ENCODE measurements at regions not wholly inside any gene's neighbourhood (a gene's known extent, or its start where the extent isn't known, plus 50 kb on each side); places are given as distances from the start of the nearest gene placed in this dataset.

DNA sequence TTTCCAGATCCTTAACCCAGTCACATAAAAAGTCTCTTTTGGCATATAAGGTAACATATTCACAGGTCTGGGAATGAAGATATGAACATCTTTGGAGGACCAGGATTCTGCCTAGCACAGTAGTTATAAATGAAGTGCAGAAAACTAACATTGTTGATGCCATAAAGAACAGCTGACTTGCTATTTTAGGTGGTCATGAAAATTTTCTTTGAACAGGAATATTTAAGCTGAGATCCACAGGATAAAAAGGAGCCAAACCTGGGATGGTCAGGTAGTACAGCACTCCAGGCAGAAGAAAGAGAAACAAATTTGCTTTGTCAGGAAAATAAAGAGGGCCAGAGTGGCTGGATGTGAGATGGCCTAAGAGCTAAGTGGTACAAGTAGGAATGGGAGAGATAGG, 80.0 kb downstream of the CENPW start:
- DNase-seq (ENCODE audit: low read depth, low spot score), result no peak

DNA sequence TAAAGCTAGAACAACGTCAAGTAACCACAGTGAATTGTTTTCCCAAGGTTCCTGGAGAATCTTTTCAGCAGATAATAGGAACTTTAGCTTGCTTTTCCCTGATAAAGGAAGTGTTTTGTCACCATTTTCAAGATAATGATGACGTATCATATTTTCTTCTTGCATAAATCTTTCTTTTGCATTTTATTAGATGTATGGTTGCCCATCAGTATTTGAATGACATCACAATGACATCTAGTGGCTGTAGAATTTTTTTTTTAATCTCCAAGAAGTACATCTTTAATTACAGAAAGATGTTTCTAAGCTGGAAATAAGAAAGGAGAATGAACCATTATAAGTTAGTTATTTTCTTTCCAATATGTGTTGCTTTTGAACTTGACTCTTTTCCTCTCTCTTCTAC, 83.0 kb downstream of the CENPW start:
- DNase-seq (ENCODE audit: low read depth, low spot score), result no peak

- DNase-seq (ENCODE audit: low read depth, low spot score), result no peak
Measured at GRCh38 chr6:126427713-126428112, 87.8 kb downstream of the CENPW start.

GRCh38 chr6:126429866-126430265, 90.0 kb downstream of the CENPW start:
- no peak for DNase-seq (ENCODE audit: low read depth, low spot score)

GRCh38 chr6:126432564-126432963, 92.6 kb downstream of the CENPW start:
- no peak for DNase-seq (ENCODE audit: low read depth, low spot score)

GRCh38 chr6:126433927-126434326, 94.0 kb downstream of the CENPW start:
- no peak for DNase-seq (ENCODE audit: low read depth, low spot score)

- DNase-seq (ENCODE audit: low read depth, low spot score), result no peak
Measured at GRCh38 chr6:126437205-126437604, 97.3 kb downstream of the CENPW start.

DNA sequence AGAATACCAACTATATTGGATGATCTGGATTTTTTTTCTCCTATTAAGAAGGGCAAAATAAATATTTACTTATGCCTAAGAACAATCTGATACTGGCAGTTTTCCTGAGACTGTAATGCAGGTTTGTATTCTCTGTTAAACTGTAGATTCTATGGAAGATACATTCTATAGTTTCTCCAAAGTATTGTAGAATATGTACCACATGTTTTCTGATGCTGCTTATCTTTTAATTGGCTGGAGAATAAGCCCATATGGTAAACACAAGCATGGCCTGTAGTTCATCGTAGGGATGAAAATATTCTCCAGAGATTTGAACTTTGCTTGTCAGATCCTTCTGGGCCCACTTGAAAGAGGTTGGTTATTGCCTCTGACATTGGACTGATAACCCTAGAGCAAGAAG, 99.1 kb downstream of the CENPW start:
- no peak for DNase-seq (ENCODE audit: low read depth, low spot score)

DNA sequence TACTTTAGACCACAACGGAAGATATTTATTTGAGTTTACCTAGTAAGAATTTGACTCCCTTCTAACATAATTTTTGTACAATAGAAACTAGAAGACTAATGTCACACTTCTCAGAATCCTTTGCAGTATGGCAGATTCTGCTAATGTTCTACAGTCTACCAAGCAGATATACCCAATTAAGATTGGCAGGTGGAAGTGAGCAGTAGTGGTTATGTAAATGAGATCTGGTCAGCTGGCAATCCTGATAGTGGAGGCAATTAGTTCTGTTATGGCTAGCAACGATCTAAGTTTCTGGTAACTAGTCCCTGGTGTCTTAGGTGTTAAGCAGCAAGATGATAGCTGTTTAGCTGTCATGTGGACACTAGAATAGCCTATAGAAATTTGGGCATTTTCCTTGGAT, 101.0 kb downstream of the CENPW start:
- no peak for DNase-seq (ENCODE audit: low read depth, low spot score)

DNA sequence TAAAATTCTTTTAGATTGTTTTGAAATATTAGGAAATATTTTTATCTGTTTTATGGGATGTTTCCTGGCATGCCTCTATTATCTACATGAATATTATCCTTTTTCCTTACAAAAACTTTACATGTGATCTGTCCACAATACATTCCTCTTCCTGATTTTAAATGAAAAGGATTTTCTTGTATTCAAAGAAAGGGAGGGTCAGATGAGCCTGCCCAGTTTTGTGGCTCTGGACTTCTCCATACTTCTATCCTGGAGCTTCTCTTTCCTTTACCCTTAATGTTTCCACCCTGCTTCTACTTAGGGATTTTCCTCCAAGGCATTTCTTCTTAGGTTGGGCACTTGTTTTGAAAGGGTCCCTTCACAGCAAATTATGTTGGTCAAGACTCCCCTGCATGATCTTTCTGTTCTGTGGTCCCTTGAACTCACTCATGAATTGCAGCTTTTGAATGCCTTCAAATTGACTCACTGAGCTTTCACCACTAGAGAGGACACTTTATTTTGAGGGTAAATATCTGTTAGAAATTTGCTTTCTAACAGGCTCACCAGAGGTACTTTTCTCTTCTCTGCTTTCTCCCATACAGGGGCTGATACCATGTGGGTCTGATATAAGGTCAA, 104.9 kb downstream of the CENPW start:
- DNase-seq (ENCODE audit: low read depth, low spot score), result peak; percentile 9

DNA sequence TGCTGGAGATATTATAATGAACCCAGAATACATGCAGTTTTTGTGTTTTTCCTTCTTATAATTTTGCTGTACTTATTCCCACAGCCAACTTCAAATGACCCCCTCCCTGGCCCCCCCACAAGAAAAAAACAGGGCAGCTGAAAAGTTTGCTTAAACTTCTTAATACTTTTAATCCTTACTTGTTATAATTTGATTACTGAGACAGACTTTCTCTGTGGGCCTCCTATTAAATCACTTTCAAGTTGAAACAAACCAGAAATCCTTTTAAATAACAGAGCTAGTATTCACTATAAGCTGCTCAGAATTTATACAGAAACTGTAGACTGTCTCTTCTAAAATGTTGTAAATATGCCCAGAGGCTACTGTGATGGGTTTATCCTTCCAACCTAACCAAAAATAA, 106.3 kb downstream of the CENPW start:
- no peak for DNase-seq (ENCODE audit: low read depth, low spot score)

DNA sequence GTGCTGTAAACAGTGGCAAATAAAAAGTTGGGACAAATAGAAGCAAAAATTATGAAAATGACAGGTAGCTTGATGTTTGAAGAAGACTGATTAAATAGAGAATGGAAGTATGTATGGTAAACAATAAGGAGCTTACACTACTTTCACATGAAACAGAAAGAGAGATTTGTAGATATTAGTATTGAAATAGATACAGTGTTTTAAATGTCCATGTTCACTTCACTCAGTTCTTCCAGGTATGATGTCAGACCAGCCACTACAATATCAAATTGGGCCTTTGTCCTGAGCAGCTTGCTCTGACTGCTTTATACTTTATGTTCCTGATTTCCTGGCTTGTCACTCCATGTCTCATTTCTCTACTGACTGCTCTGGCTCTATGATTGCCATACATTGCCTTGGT, 107.5 kb downstream of the CENPW start:
- no peak for DNase-seq (ENCODE audit: low read depth, low spot score)

- DNase-seq (ENCODE audit: low read depth, low spot score), result no peak
Measured at GRCh38 chr6:126461045-126461444, 121.1 kb downstream of the CENPW start.

DNA sequence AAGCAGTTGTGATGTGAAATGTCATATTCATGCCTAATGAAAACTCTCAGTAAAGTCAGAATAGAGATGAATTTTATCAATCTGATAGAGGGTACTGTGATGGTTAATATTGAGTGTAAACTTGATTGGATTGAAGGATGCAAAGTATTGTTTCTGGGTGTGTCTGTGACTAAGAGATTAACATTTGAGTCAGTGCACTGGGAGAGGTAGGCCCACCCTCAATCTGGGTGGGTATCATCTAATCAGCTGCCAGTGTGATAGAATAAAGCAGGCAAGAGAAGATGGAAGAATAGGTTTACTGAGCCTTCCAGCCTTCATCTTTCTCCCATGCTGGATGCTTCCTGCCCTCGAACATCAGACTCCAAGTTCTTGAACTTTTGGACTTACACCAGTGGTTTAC, 124.3 kb downstream of the CENPW start:
- no peak for DNase-seq (ENCODE audit: low read depth, low spot score)

DNA sequence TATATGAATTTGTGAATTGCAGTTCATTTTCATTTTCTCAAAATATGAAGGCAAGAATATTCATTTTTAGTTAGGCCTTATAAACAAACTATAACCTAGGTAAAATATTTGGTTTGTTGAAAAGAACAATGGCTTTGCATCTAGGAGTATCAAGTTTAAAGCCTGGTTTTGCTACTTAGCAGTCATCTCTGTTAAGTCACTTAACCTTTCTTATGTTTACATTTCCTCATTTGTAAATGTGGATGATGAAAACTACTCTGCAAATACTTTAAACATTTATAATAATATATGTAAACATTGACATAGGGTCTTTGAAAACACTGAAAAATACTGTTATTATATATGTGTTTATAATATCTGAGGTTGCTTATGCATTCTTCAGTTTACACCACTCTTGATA, 135.5 kb downstream of the CENPW start:
- DNase-seq (ENCODE audit: low read depth, low spot score), result no peak

GRCh38 chr6:126477678-126478077, 137.8 kb downstream of the CENPW start:
- no peak for DNase-seq (ENCODE audit: low read depth, low spot score)

DNA sequence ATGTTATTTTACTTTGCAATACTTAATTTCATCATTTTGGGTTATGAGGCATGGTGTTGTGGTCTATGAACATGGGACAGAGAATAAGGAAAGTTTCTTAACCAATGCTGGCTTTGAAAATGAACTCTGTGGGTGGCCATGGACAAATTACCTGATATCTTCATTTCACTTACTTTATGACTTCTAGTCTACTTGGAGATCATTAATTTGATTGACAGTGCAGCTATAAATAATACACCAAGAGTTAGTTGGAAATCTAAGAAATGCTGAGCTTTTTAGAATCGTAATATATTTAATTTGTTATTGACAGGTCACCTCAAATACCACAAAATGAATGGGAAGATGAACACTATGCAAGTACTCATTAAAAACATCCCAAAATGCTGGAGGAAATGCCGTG, 140.4 kb downstream of the CENPW start:
- DNase-seq (ENCODE audit: low read depth, low spot score), result no peak

GRCh38 chr6:126481319-126481718, 141.4 kb downstream of the CENPW start:
- no peak for DNase-seq (ENCODE audit: low read depth, low spot score)

DNA sequence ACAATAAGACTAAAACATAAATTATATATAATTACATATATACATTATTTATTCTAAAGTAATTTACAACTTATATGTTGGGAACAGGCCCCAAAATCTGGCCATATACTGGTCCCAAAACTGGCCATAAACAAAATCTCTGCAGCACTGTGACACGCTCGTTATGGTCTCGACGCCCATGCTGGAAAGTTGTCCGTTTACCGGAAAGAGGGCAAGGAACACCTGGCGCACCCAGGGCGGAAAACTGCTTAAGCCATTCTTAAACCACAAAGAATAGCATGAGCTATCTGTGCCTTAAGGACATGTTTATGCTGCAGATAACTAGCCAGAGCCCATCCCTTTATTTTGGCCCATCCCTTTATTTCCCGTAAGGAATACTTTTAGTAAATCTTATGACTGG, 164.9 kb downstream of the CENPW start:
- no peak for DNase-seq (ENCODE audit: low read depth, low spot score)

DNA sequence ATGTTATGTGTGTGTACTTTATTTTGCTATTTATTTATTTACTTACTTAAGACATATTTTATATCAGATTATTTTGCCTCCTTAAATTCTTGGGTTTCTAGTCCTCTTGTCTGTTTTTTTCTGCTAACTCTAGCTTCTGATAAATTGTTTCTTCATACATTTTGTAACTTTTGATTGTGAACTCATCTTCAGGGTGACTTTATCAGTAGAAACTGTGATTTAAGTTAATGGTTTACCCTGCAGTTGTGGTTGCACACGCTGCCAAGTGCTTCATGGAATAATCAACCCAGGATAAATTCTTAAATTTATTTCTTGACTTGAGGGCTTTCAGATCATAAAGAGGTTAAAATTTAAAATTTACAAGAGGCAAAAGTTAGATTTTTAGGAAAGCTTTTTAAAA, 173.3 kb downstream of the CENPW start:
- no peak for DNase-seq (ENCODE audit: low read depth, low spot score)

- no peak for DNase-seq (ENCODE audit: low read depth, low spot score)
Measured at GRCh38 chr6:126516411-126516810, 176.5 kb downstream of the CENPW start.

DNA sequence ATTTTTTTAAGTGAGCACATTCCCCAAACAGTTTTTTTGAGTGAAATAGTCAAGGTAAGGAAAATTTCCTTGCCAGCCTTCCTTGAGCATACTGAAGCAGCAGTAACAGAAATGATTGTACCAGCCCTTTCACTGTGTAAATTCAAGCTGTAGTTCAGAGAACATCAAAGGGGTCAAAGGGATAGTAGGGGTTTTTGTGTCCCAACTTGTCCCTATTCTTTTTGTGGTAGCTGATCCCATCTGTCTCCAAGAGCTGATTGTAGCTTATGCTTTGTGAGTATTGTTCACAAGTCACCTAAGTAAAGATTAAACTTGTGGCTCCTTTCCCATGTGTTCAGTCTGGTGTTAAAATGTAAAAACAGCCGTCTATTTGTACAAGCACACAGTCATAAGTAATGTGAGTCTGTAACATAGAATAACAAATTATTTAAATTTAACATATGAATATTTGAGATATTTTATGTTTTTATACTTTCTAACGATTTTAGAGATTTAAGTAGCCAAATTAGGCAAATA, 185.0 kb downstream of the CENPW start:
- DNase-seq (ENCODE audit: low read depth, low spot score), result no peak

- no peak for DNase-seq (ENCODE audit: low read depth, low spot score)
Measured at GRCh38 chr6:126526547-126526946, 186.6 kb downstream of the CENPW start.

- no peak for DNase-seq (ENCODE audit: low read depth, low spot score)
Measured at GRCh38 chr6:126526996-126527606, 187.2 kb downstream of the CENPW start.
